ENCODE measurements at regions not wholly inside any gene's neighbourhood (a gene's known extent, or its start where the extent isn't known, plus 50 kb on each side); places are given as distances from the start of the nearest gene placed in this dataset.

- no peaks in the 10 kb centered on the region for H3K36me3 Mint-ChIP-seq (ENCODE audit: insufficient read depth)
- TF ChIP-seq CTCF (IDR thresholded peaks at IDR 0.05; ENCODE audit: unreplicated experiment): no peak
- H3K4me1 Mint-ChIP-seq (ENCODE audit: low read depth): no peaks in the 10 kb centered on the region
- no peaks in the 10 kb centered on the region for H3K9me3 Mint-ChIP-seq (ENCODE audit: low read depth)
- no peak overlapping the region for H3K4me3 Mint-ChIP-seq (ENCODE audit: low read depth)
- no peaks in the 10 kb centered on the region for H3K27me3 Mint-ChIP-seq
- no peak for DNase-seq (ENCODE audit: low spot score, unreplicated experiment)
- no peak overlapping the region for H3K27ac Mint-ChIP-seq
These were observed 534.7 kb downstream of the LRFN5 start for GRCh38 chr14:42141328-42141727.

- H3K36me3 Mint-ChIP-seq (ENCODE audit: insufficient read depth): no peaks in the 10 kb centered on the region
- no peak overlapping the region for H3K4me3 Mint-ChIP-seq (ENCODE audit: low read depth)
- H3K4me1 Mint-ChIP-seq (ENCODE audit: low read depth): no peaks in the 10 kb centered on the region
- DNase-seq (ENCODE audit: low spot score, unreplicated experiment): no peak
- no peaks in the 10 kb centered on the region for H3K27me3 Mint-ChIP-seq
- H3K9me3 Mint-ChIP-seq (ENCODE audit: low read depth): no peaks in the 10 kb centered on the region
- TF ChIP-seq CTCF (IDR thresholded peaks at IDR 0.05; ENCODE audit: unreplicated experiment): no peak
- no peak overlapping the region for H3K27ac Mint-ChIP-seq
These were observed 534.2 kb downstream of the LRFN5 start for GRCh38 chr14:42140831-42141279.

GRCh38 chr14:42140001-42140400, 533.3 kb downstream of the LRFN5 start:
- H3K4me1 Mint-ChIP-seq (ENCODE audit: low read depth): no peaks in the 10 kb centered on the region
- no peak for DNase-seq (ENCODE audit: low spot score, unreplicated experiment)
- no peak overlapping the region for H3K27ac Mint-ChIP-seq
- no peaks in the 10 kb centered on the region for H3K36me3 Mint-ChIP-seq (ENCODE audit: insufficient read depth)
- H3K27me3 Mint-ChIP-seq: no peaks in the 10 kb centered on the region
- TF ChIP-seq CTCF (IDR thresholded peaks at IDR 0.05; ENCODE audit: unreplicated experiment): no peak
- H3K9me3 Mint-ChIP-seq (ENCODE audit: low read depth): no peaks in the 10 kb centered on the region
- no peak overlapping the region for H3K4me3 Mint-ChIP-seq (ENCODE audit: low read depth)

GRCh38 chr14:42138406-42138805, 531.7 kb downstream of the LRFN5 start:
- Mint-ChIP-seq H3K9me3 (ENCODE audit: low read depth) (no peaks in the 10 kb centered on the region), H3K4me1 (ENCODE audit: low read depth) (no peaks in the 10 kb centered on the region), H3K36me3 (ENCODE audit: insufficient read depth) (no peaks in the 10 kb centered on the region), H3K27ac (no peak overlapping the region), H3K27me3 (no peaks in the 10 kb centered on the region), H3K4me3 (ENCODE audit: low read depth) (no peak overlapping the region)
- no peak for TF ChIP-seq CTCF (IDR thresholded peaks at IDR 0.05; ENCODE audit: unreplicated experiment)
- DNase-seq (ENCODE audit: low spot score, unreplicated experiment): no peak

GRCh38 chr14:42130815-42131214, 524.1 kb downstream of the LRFN5 start:
- Mint-ChIP-seq H3K27me3 (no peaks in the 10 kb centered on the region), H3K27ac (no peak overlapping the region), H3K4me3 (ENCODE audit: low read depth) (no peak overlapping the region), H3K36me3 (ENCODE audit: insufficient read depth) (no peaks in the 10 kb centered on the region), H3K9me3 (ENCODE audit: low read depth) (no peaks in the 10 kb centered on the region), H3K4me1 (ENCODE audit: low read depth) (no peaks in the 10 kb centered on the region)
- no peak for TF ChIP-seq CTCF (IDR thresholded peaks at IDR 0.05; ENCODE audit: unreplicated experiment)
- no peak for DNase-seq (ENCODE audit: low spot score, unreplicated experiment)
